Bronchial epithelial cell (primary cell): ENCODE measurements at regions not wholly inside any gene's neighbourhood (a gene's known extent, or its start where the extent isn't known, plus 50 kb on each side); places are given as distances from the start of the nearest gene placed in this dataset.

Experiments
- DNase-seq: peaks from one replicate; pipeline ENCODE4 v3.0.0-alpha.2; 2010; ENCODE audit warnings: low read depth
- FAIRE-seq: peaks from 2 replicates; lab custom pipeline; 2011; peaks lifted over from hg19 to GRCh38; lab: Jason Lieb, UNC
- H3K27me3 ChIP-seq: 2 replicates; pipeline ENCODE4 v1.5.1; 2011; ENCODE audit warnings: low read length; ENCODE audit not compliant: control insufficient read depth, insufficient read depth
- H3K36me3 ChIP-seq: 2 replicates; pipeline ENCODE4 v1.5.1; 2011; ENCODE audit warnings: low read length; ENCODE audit not compliant: control insufficient read depth, insufficient read depth
- H3K4me3 ChIP-seq: 2 replicates; pipeline ENCODE4 v1.5.1; 2011; ENCODE audit warnings: mild to moderate bottlenecking, low read depth, low read length, control low read depth
- TF ChIP-seq, protein P1 (sequence below): IDR thresholded peaks from 2 replicates; pipeline ENCODE4 v1.5.1; 2011; ENCODE audit warnings: mild to moderate bottlenecking, moderate library complexity, low read length, control low read depth, inconsistent platforms; ENCODE audit not compliant: insufficient read depth, severe bottlenecking

DNA sequence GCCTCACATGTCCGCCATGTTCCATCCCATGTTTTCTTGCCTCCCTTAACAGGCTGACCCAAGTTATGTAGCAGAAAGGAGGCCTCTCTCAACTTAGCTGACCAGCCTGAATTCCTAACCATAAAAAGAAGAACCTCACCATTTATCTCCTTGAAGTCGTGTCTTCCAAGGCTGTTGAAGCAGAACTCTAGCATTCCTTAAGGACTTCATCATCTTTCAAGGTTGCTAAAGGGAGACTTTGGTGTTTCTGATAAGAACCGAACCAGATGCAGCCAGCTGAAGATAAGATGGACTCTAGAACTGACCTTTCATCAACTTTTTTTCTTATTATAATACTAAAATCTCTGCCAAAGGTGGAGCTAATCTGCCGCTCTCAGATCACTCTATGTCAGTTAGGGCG, 571.7 kb upstream of the SLC35B3 start:
- H3K4me3 ChIP-seq: no peak overlapping the region
- FAIRE-seq: no peak
- no peaks in the 10 kb centered on the region for H3K36me3 ChIP-seq
- no peaks in the 10 kb centered on the region for H3K27me3 ChIP-seq
- DNase-seq: no peak
- TF ChIP-seq, protein P1, sequence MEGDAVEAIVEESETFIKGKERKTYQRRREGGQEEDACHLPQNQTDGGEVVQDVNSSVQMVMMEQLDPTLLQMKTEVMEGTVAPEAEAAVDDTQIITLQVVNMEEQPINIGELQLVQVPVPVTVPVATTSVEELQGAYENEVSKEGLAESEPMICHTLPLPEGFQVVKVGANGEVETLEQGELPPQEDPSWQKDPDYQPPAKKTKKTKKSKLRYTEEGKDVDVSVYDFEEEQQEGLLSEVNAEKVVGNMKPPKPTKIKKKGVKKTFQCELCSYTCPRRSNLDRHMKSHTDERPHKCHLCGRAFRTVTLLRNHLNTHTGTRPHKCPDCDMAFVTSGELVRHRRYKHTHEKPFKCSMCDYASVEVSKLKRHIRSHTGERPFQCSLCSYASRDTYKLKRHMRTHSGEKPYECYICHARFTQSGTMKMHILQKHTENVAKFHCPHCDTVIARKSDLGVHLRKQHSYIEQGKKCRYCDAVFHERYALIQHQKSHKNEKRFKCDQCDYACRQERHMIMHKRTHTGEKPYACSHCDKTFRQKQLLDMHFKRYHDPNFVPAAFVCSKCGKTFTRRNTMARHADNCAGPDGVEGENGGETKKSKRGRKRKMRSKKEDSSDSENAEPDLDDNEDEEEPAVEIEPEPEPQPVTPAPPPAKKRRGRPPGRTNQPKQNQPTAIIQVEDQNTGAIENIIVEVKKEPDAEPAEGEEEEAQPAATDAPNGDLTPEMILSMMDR: no peak

DNA sequence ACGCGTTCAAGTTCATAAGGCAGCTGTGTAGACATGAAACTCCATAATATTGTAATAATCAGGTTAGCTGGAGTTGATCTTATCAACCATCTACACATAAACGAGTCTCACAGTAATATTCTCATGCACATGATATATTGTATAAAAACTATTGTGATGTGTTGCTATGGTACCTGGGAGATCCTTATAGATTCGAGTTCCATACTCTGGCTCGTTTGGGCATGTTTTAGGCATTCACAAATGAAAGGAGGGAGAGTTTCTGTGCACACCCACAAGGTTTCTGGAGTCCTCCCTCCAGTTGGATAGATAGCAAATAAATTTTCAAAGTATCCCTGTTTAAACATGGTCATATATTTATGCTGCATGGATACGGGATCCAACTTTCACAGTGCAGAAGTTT, 567.5 kb upstream of the SLC35B3 start:
- Histone ChIP-seq H3K4me3 (no peak overlapping the region), H3K27me3 (no peaks in the 10 kb centered on the region), H3K36me3 (no peaks in the 10 kb centered on the region)
- TF ChIP-seq, protein P1: no peak
- FAIRE-seq (no peak), DNase-seq (peak; percentile 53)

DNA sequence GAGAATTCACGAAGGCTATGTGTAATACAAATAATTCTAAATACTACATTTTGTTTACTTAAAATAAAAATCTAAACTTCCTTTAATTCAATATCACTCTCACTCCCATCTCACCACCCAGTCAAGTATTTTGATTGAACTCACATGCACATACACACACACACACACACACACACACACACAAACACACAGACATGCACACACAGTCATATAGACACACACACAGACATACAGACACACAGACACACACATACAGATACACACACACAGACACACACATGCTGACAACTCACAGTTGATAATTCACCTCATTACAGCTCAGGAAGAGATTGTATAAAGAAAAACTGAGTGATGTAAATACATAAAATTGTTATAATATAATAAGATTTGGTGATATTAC, 559.8 kb upstream of the SLC35B3 start:
- DNase-seq (no peak), FAIRE-seq (no peak)
- Histone ChIP-seq H3K27me3 (no peaks in the 10 kb centered on the region), H3K36me3 (no peaks in the 10 kb centered on the region), H3K4me3 (no peak overlapping the region)
- TF ChIP-seq, protein P1: no peak

DNA sequence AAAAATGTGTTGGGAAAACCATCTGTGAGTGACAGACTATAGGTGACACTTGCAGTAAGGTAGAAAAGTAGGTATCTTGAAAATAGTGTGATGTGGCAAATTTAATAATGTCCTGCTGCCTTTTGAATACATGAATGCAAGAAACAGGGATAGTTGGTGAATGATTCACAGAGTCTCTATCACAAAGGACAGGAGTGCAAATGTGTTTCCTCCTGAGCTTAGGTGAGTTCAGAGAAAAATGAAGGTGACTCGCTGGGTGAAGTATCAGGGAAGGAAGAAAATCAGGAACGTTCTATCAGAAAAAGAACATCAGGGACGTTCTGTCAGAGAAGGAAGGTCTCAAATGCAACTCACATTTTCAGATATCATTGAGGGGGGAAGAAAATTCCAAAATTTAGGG, 557.8 kb upstream of the SLC35B3 start:
- Histone ChIP-seq H3K36me3 (no peaks in the 10 kb centered on the region), H3K4me3 (no peak overlapping the region), H3K27me3 (no peaks in the 10 kb centered on the region)
- FAIRE-seq: no peak
- TF ChIP-seq, protein P1: no peak
- peak; percentile 60 for DNase-seq

DNA sequence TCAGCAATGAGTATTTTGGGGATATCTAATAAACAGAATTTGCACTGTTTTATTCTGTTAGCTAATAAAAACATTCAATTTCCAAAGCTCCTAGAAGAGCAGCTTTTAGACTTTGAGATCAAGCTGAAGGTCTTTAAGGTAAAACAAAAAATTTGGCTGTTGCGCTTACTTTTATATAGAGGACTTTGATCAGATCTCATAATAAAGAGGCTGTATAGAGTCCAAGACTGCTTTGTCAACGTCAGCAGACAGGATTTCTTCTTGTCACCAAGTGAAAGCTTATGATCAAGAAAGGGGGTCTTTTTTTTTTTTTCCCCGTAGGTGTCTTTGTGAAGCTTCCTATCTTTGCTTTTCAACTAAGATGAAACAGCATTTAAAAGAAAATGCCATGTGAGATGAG, 556.5 kb upstream of the SLC35B3 start:
- FAIRE-seq: no peak
- Histone ChIP-seq H3K27me3 (no peaks in the 10 kb centered on the region), H3K4me3 (no peak overlapping the region), H3K36me3 (no peaks in the 10 kb centered on the region)
- TF ChIP-seq, protein P1: no peak
- no peak for DNase-seq

DNA sequence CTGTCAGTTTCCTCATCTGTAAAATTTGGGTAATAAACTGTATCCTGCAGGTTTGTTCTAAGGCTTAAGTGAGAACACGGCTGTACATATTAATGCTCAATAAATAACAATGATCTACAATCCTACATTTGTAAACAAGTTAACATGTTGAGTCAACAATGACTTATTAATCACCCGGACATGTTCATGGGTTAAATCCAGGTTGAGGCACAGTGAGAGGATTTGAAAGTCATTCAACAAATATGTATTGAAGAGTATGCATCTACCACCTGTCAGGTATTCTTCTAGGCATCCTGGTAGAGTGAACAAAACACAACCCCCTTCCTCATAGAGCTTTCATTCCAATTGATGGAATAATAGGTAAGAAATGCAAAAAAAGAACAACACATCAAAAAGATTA, 554.7 kb upstream of the SLC35B3 start:
- DNase-seq (peak; percentile 65), FAIRE-seq (no peak)
- Histone ChIP-seq H3K27me3 (no peaks in the 10 kb centered on the region), H3K36me3 (no peaks in the 10 kb centered on the region), H3K4me3 (no peak overlapping the region)
- TF ChIP-seq, protein P1: no peak
